ENCODE measurements at regions not wholly inside any gene's neighbourhood (a gene's known extent, or its start where the extent isn't known, plus 50 kb on each side); places are given as distances from the start of the nearest gene placed in this dataset.

- H3K9me3 Mint-ChIP-seq, result peaks cover 31% of the 10 kb centered on the region
- DNase-seq (ENCODE audit: low spot score in 2 of 2, unreplicated experiment in 2 of 2), result no peak
- peaks cover 8% of the 10 kb centered on the region for H3K4me1 Mint-ChIP-seq
- H3K27ac Mint-ChIP-seq, result no peak overlapping the region
- no peaks in the 10 kb centered on the region for H3K27me3 Mint-ChIP-seq (ENCODE audit: low read depth)
- peaks cover 2% of the 10 kb centered on the region for H3K36me3 Mint-ChIP-seq
- TF ChIP-seq CTCF (IDR thresholded peaks at IDR 0.05; ENCODE audit: unreplicated experiment), result no peak
- no peak overlapping the region for H3K4me3 Mint-ChIP-seq
Observed at GRCh38 chr12:74957634-74958033, 252.0 kb downstream of the KCNC2 start.

- peaks cover 15% of the 10 kb centered on the region for H3K4me1 Mint-ChIP-seq
- no peaks in the 10 kb centered on the region for H3K27me3 Mint-ChIP-seq (ENCODE audit: low read depth)
- peaks cover 2% of the 10 kb centered on the region for H3K36me3 Mint-ChIP-seq
- no peak overlapping the region for H3K4me3 Mint-ChIP-seq
- no peak for TF ChIP-seq CTCF (IDR thresholded peaks at IDR 0.05; ENCODE audit: unreplicated experiment)
- H3K9me3 Mint-ChIP-seq, result peaks cover 22% of the 10 kb centered on the region
- no peak overlapping the region for H3K27ac Mint-ChIP-seq
- DNase-seq (ENCODE audit: low spot score in 2 of 2, unreplicated experiment in 2 of 2), result no peak
Observed at GRCh38 chr12:74959657-74960056, 250.0 kb downstream of the KCNC2 start.

GRCh38 chr12:74963304-74963703, 246.3 kb downstream of the KCNC2 start:
- DNase-seq (ENCODE audit: low spot score in 2 of 2, unreplicated experiment in 2 of 2), result no peak
- Mint-ChIP-seq H3K4me3 (no peak overlapping the region), H3K27ac (peak overlapping the region; percentile 6), H3K9me3 (peaks cover 4% of the 10 kb centered on the region), H3K4me1 (peaks cover 15% of the 10 kb centered on the region), H3K27me3 (ENCODE audit: low read depth) (no peaks in the 10 kb centered on the region), H3K36me3 (peaks cover 1% of the 10 kb centered on the region)
- TF ChIP-seq CTCF (IDR thresholded peaks at IDR 0.05; ENCODE audit: unreplicated experiment), result no peak

- H3K4me1 Mint-ChIP-seq, result peaks cover 9% of the 10 kb centered on the region
- peaks cover 1% of the 10 kb centered on the region for H3K36me3 Mint-ChIP-seq
- H3K4me3 Mint-ChIP-seq, result no peak overlapping the region
- H3K27me3 Mint-ChIP-seq (ENCODE audit: low read depth), result no peaks in the 10 kb centered on the region
- no peak for TF ChIP-seq CTCF (IDR thresholded peaks at IDR 0.05; ENCODE audit: unreplicated experiment)
- H3K9me3 Mint-ChIP-seq, result peaks cover 3% of the 10 kb centered on the region
- peak overlapping the region; percentile 48 for H3K27ac Mint-ChIP-seq
- no peak for DNase-seq (ENCODE audit: low spot score in 2 of 2, unreplicated experiment in 2 of 2)
Observed at GRCh38 chr12:74963867-74964331, 245.7 kb downstream of the KCNC2 start.

- H3K4me3 Mint-ChIP-seq, result no peak overlapping the region
- peaks cover 1% of the 10 kb centered on the region for H3K36me3 Mint-ChIP-seq
- H3K27me3 Mint-ChIP-seq (ENCODE audit: low read depth), result no peaks in the 10 kb centered on the region
- no peaks in the 10 kb centered on the region for H3K9me3 Mint-ChIP-seq
- H3K4me1 Mint-ChIP-seq, result peaks cover 7% of the 10 kb centered on the region
- H3K27ac Mint-ChIP-seq, result no peak overlapping the region
- DNase-seq (ENCODE audit: low spot score in 2 of 2, unreplicated experiment in 2 of 2), result no peak
- no peak for TF ChIP-seq CTCF (IDR thresholded peaks at IDR 0.05; ENCODE audit: unreplicated experiment)
Observed at GRCh38 chr12:74964390-74964789, 245.2 kb downstream of the KCNC2 start.

- no peaks in the 10 kb centered on the region for H3K27me3 Mint-ChIP-seq (ENCODE audit: low read depth)
- peaks cover 10% of the 10 kb centered on the region for H3K4me1 Mint-ChIP-seq
- TF ChIP-seq CTCF (IDR thresholded peaks at IDR 0.05; ENCODE audit: unreplicated experiment), result no peak
Observed at GRCh38 chr12:74971201-74971600, 238.4 kb downstream of the KCNC2 start.

More at GRCh38 chr12:74971201-74971600, 238.4 kb downstream of the KCNC2 start:
- no peak overlapping the region for H3K4me3 Mint-ChIP-seq
- no peak overlapping the region for H3K27ac Mint-ChIP-seq
- DNase-seq (ENCODE audit: low spot score in 2 of 2, unreplicated experiment in 2 of 2), result no peak
- peaks cover 21% of the 10 kb centered on the region for H3K9me3 Mint-ChIP-seq
- peaks cover 5% of the 10 kb centered on the region for H3K36me3 Mint-ChIP-seq
